LoVo (cell line): ENCODE measurements at regions not wholly inside any gene's neighbourhood (a gene's known extent, or its start where the extent isn't known, plus 50 kb on each side); places are given as distances from the start of the nearest gene placed in this dataset.
"Not testable (repeated sequence)": the region's sequence is repeated elsewhere in the genome, so short reads cannot be mapped to it uniquely, and the experiment has no call there.

Experiments
- DNase-seq: peaks from one replicate; pipeline ENCODE4 v3.0.0-alpha.2; 2016; ENCODE audit warnings: low spot score

DNA sequence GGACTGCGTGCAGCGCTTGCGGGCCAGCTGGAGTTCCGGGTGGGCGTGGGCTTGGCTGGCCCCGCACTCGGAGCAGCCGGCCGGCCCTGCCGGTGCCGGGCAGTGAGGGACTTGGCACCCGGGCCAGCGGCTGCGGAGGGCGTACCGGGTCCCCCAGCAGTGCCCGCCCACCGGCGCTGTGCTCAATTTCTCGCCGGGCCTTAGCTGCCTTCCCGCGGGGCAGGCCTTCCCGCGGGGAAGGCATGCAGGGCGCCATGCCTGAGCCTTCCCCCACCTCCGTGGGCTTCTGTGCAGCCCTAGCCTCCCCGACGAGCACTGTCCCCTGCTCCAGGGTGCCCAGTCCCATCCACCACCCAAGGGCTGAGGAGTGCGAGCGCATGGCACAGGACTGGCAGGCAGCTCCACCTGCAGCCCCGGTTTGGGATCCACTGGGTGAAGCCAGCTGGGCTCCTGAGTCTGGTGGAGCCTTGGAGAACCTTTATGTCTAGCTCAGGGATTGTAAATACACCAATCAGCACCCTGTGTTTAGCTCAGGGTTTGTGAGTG, 975.0 kb upstream of the NRXN1 start:
- not testable (repeated sequence) for DNase-seq

DNA sequence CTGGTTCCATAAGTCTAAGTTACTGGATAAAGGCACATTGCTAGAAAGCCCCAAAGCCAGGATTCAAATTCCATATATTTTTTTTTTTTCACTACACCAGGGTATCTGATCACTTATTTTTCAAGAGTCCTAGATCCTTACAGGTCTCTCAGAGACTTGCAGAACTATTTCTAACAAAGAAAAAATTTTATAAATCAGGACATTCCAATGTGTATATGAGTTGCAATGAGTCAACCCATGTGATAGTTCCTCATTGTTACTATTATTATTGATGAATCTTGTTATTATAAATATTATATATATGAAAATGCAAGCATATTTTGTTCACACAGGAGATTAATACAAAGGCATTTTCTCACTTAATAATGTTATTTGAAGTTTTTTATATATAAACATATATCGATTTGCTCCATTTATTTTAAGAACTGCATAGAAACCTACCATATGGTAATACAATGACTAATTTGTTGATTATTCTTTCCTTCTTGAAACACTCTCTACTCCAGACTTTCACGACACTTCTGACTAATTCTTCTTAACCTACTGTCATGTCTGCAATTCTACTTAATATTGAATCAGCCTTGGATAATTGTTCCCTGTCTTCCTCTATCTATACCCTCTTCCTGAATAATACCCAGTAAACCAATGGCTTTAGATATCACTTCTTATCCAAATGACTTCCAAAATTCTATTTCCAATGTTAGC, 968.4 kb upstream of the NRXN1 start:
- DNase-seq = no peak

DNA sequence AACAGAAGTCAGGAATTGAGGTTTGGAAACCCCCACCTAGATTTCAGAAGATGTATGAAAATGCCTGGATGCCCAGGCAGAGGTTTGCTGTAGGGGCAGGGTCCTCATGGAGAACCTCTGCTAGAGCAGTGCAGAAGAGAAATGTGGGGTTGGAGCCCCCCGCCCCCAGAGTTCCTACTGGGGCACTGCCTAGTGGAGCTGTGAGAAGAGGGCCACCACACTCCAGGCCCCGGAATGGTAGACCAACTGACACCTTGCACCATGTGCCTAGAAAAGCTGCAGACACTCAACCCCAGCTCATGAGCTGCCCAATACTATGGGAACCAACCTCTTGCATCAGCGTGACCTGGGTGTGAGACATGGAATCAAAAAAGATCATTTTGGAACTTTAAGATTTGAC, 967.0 kb upstream of the NRXN1 start:
- no peak for DNase-seq

DNA sequence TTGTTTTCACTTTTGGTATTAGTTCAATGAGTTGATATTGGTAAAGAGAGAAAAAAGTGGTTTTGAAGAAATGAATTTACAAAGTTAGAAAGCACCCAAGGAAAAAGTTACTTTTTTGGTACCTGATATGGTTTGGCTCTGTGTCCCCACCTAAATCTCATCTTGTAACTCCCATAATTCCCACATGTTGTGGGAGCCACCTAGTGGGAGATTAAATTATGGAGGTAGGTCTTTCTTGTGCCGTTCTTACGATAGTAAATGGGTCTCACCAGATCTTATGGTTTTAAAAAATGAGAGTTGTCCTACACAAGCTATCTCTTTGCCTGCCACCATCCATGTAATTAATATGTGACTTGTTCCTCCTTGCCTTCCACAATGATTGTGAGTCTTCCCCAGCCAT, 965.6 kb upstream of the NRXN1 start:
- no peak for DNase-seq

DNA sequence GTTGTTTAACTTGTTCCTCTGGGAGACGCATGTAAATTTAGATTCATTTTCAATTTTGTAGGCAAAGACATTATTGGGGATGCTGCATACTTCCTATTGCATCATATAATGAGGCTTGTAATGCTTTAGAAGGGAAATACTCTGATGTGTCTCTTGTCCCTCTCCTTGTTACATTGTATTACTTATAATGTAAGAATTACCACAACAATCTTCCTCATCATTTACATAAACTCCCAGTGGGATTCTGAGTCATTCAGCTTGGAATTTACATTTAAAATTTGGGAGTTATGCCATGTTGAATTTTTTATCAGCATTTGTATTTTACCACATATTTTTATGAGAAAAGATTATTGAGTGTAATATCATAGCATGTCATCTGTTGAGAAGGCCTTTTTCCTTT, 963.4 kb upstream of the NRXN1 start:
- DNase-seq = no peak

DNA sequence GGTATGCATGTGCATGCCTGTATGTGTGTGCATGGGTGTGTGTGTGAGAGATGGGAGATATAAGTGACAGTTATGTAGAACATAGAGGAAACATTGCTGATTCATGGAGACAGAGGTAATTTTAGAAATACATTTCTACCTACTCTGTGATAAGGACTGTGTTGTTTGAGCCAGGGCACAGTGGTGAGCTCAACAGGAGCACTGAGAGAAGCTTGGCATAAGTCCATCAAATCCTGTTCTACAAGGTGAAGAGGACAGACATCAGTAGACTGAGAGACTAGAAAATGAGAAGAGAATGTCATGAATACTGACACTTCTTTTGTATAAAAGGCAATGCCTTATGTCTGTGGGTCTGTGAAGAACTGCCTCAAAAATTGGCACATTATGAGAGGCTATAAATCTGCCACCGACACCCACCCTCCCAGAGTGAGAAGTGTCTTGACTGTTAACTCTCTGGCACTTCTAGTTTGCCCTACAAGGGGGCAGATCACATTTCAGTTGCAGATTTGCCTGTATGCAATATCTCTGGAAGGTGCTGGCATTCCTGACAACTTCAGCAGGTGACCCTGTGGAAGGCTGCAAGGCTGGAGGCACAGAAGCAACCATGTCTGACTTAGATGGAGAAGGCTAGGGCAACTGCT, 962.3 kb upstream of the NRXN1 start:
- no peak for DNase-seq

DNA sequence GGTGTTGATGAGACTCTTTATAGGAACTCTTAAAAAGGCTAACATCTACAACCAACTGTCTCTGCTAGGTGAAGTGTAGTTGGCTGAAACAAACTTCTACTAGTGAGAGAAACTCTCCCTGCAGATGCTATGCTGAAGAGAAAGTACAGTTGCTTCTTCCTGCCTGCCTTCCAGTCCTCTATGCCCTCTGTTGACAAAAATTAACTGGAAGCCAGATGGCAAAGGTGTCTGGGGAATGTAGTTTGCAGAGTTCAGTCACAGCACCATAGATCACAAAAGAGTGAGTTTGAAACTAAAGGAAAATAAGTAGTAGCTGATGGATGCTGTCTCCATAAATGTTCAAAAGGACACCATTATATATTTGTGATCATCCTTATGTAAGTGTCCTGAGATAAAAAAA, 958.8 kb upstream of the NRXN1 start:
- DNase-seq = no peak

DNA sequence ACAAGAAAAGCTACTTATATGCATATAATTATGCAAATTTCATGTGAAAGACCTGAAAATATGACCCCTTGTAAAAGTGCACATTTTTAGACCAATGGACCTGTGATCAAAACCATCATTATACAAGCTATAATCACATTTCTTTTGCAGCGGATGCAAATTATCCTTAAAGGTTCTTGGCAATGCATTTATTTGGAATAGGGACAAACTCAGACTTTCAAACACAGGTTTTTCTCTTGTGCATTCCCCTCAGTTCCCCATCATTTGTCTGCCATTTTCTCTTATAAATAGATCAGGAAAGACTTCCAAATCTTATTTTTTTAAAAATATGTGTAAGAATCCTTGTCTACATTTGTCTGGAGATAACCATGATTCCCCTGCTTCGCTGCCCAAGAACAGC, 954.2 kb upstream of the NRXN1 start:
- DNase-seq = no peak

DNA sequence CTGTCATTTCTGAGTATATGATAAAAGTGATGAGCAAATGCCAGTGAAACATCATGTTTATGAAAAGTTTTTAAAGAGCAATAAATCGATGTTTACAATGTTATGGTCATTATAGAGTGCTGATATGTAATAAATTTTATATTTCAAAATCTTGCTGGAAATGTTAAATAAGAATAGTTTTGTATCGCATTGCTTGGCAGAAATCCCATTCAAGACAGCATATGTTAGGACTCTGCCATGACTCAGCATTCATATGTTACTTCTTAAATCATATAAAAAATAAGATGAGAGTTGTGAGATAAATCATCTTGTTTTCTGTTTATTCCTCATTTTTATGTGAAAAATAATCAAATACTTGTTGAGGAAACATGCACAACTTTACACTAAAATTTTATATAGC, 949.9 kb upstream of the NRXN1 start:
- DNase-seq = no peak

DNA sequence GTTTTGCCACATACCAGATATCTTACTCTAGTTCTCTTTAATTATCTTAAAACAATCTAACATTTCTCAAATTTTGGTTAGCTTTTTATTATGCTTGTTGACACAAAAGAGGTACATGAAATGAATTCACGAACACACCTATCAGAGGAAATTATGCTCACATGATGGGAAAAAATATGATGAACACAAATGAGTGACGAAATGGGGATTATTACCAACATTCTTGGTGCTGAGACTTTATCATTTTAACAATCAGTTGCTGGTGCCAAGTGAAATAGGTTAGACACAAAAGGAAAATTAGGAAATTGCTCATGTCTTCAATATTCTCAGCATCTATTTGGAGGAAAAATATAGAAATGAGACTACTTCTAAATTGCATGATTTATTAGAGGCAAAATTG, 944.7 kb upstream of the NRXN1 start:
- DNase-seq = no peak

DNA sequence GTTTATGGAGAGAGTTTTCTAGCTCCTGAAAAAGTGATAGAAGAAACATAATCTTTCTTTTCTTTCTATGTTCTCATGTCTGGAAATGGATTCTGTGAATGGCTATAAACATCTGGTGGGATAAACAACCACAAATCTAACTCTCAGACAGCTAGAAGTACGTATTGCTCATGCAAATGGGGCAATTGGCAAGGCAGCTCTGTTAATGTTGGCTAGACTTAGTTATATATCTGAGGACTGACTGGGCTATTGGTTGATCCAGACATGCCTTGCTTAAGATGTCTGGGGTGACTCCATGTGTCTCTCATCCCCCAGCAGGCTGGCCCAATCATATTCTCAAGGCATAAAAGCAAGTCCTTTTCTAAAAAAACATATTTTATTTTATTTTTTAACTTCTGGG, 939.2 kb upstream of the NRXN1 start:
- DNase-seq = no peak

DNA sequence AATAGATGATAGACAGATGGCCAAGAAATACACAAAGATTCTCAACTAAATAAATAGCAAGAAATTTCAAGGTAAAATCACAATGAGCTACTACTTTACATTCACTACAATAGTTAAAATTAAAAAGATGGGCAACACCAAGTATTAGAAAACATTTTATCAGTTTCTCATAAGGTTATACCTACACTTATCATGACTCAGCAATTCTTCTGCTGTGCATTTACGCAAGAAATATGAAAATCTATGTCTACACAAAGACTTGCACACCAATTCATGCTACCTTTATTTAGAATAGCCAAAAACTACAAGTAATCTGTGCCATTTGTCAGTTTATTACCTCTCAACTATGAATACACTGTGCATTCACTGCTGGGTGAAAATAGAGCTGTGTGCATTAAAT, 937.4 kb upstream of the NRXN1 start:
- DNase-seq = no peak

DNA sequence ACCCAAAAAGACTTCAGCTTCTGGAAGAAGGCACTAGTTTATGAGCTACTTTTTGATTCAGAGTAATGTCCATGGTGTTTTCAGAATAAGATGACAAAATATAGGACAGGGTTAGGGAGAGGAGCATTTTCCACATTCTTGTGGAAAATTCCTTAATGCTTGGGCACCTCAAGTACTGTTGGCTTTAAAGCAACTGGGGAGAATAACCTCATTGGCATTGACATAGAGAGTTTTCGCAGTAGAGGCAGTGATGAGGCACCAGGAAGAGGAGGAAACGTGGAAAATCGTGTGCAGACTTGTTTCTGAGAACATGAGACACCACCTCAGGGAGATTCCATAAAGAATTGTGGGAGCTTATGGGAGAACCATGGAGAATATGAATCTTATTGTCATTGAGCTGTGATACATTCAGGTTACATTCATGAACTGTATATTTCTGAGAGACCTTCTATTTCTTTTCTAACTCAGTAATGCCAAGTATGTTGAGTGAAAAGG, 929.0 kb upstream of the NRXN1 start:
- no peak for DNase-seq

DNA sequence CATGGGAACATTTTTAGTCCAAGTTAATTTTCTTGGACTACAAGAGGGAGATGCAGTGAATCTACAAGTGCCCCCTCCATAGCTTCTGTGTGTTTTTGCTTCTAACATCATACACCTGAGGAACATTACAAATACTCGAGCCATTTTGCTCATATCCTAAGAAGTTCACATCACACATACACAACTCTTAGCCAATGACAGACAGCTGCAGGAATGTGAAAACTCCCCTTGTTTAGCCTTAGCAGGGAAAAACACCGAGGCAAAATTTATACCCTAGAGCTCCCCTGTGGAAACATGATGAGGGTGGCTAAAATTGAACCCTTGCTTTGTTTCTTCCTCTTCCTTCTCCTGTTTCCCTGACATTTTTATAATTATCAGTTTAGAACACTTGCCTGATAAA, 928.3 kb upstream of the NRXN1 start:
- DNase-seq = no peak

DNA sequence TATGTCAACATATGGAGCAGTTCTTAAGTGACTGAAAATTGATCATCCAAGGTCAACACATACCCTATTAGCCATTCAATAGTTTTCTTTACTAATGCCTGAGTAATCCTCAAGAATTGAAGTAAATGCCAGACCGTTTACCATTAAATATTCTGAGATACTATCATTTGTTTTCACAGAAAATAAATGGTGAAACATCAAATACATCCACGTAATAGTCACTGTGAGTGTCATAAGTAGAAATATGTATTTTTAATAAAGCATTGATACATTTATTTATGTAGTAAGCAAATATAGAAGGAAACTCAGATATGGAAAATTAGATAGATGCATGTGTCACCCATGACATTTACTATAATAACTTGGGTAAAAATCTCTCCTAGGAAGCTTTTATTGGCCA, 927.8 kb upstream of the NRXN1 start:
- no peak for DNase-seq

DNA sequence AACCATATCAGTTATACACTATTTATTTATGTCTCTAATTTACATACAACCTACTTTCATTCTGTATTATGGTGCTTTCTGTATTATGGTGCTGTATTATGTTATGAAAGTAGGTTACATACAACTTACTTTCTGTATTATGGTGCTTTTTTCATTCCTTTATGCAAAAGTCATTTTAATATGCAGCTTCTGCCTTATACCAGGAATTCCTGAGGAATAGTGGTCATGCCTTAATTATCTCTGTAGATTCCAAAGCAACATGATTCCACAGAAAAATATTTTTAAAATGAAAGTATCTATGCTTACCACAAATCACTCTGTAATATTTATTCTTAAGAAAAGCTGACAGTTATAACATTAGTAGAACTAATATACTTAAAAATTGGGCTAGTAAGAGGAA, 922.0 kb upstream of the NRXN1 start:
- no peak for DNase-seq

DNA sequence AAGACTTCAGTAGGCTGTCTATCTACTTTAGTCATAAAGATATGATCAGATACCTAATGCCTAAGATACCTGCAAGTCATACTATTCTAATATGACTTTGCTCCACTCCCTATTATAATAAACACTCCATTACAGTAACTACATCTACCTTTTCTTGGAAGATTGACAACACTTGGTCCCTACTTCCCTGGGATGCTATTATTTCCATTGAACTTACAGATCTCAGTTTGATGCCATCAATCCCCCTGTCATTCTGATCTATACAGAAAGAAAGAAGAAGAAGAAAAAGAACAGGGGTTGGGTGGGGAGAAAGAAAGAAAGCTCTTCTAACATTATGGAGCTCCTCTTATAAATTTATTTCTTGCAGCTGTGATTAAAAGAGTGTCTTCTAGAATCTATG, 889.1 kb upstream of the NRXN1 start:
- DNase-seq = no peak

DNA sequence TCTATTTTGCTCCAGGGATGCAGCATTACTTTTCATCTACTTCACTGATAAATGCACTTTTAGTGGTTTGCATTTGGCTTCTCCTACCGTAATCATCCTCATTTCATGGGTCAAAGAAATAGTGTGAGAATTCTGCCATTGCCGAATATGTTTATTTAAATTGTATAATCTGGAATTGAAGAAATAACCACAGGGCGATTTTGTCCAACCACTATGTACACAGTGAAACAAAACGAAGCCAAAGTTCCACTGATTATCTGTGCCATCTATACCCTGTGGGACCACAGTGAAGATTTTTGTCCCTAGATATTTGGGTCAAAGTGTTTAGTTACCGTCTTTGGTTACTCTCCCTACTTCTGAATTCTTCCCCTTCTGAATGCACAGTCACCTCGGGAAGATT, 888.6 kb upstream of the NRXN1 start:
- DNase-seq = no peak

DNA sequence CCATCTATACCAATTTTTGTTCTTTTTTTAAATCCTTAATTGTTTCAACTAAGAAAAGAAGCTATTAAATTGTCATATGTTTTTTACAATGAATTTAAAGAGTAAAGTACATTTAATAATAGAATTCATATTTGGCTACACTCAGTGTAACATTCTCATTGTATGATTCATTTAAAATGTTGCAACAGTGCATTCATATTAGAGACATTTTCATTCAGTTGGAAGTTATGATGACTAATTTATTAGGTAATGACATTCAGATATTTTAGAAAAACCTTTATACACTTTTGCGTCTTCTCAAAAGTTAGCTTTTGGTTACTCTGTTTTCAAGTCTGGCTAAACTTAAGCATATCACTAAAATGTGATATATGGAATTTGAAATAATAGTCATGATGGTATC, 887.5 kb upstream of the NRXN1 start:
- no peak for DNase-seq

DNA sequence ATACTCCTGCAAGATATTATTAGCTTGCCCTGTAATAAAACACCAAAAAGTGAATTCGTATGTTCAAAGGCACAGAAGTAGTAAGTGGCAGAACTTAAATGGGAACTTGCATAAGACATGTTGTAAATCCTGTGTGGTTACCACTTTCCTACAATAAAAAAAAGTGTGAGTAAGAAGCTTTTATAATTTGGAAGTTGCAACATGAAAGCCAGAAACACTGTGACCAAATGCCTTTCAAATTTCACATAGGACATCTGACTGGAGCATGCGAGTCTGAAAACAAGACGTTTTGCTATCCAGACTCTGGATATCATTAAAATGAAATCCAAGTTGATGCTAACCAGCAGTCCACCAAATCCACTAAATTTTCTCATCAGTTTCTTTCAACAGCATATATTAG, 886.2 kb upstream of the NRXN1 start:
- DNase-seq = no peak

DNA sequence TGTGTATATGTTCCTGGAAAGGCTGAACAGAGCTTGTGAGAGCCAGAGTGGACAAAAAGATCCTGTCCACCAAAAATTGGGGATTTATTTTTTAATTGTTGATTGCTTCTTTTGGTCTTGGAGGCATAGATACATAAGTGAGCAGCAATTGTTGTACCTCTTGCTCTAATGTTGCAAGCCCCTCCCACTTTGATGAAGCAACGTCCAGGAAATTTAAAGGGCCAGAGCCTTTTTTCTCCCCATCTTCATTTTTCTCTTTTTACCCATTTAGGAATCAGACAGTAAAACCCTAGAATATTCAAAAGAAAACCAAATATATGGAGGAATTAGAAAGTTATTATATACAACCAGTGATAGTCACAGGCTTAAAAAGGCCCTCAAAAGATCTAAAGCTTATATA, 871.8 kb upstream of the NRXN1 start:
- no peak for DNase-seq

DNA sequence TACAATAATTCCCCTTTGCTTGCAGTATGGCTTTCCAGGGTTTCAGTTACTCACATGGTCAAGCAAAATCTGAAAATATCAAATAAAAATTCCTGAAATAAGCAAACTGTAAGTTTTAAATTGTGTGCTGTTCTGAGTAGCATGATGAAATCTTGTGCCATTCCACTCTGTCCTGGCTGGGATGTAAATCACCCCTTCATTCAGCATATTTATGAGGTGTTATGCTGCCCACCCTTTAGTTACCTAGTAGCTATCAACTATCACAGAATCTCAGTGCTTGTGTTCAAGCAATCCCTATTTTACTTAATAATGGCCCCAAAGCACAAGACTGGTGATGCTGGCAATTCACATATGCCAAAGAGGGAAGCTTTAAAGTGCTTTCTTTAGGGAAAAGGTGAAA, 867.7 kb upstream of the NRXN1 start:
- DNase-seq = no peak

DNA sequence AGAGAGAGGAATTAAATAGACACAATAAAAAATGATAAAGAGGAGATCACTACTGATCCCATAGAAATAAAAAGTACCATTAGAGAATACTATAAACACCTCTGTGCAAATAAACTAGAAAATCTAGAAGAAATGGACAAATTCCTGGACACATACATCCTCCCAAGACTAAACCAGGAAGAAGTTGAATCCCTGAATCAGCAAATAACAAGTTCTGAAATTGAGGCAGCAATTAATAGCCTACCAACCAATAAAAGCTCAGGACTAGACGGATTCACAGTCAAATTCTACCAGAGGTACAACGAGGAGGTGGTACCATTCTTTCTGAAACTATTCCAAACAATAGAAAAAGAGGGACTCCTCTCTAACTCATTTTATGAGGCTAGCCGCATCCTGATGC, 862.7 kb upstream of the NRXN1 start:
- not testable (repeated sequence) for DNase-seq

DNA sequence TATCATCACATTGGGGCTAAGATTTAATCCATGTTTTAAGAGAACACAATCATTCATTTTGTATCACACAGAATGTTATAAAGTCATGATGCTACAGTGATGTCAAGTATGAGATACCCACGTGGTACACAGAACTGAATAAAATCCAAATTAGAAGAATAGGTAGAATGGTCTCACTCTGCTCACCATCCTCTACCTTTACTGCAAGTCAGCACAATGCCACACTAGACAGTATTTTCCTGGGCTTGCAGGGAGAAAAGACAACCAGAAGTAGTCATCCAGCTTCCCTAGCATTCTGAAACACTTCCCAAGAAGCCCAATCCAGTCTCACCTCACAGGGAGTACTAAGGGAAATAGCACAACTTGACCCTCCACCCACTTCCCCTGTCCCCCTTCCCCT, 856.2 kb upstream of the NRXN1 start:
- DNase-seq = no peak
